HepG2 (cell line): ENCODE measurements at regions not wholly inside any gene's neighbourhood (a gene's known extent, or its start where the extent isn't known, plus 50 kb on each side); places are given as distances from the start of the nearest gene placed in this dataset.

Experiments used
- ATAC-seq: fragments of 200-7000 bp; cut with Tn5 transposase; 3 replicates; pipeline ENCODE4 v1.9.1; 2020; ENCODE audit warnings: mild to moderate bottlenecking, moderate library complexity
- BruUV-seq: library from RNA; stranded (reverse); fragments of 400-500 nt; replicated peaks from 2 replicates; lab custom pipeline; 2021; lab: Mats Ljungman, UMichigan
- CTCF ChIA-PET: fragments of 300-600 bp; formaldehyde crosslinking; extraction: SDS; loops from one replicate; lab custom pipeline; 2021; ENCODE audit warnings: low total read pairs, inconsistent platforms, low intra/inter-chr PET ratio; lab: Yijun Ruan, JAX
- POLR2A ChIA-PET: fragments of 350-600 bp; sonication (Branson Sonifier 250); formaldehyde crosslinking; loops from one replicate; lab custom pipeline; 2020; ENCODE audit warnings: antibody characterized with exemption, inconsistent platforms; lab: Yijun Ruan, JAX
- DNase-seq: peaks from one replicate; pipeline ENCODE4 v3.0.0-alpha.2; 2015; ENCODE audit warnings: low spot score
- FAIRE-seq: peaks from 3 replicates; lab custom pipeline; 2011; peaks lifted over from hg19 to GRCh38; lab: Jason Lieb, UNC
- H2AFZ ChIP-seq: one replicate; pipeline ENCODE4 v1.6.1; 2011; ENCODE audit warnings: low read length, inconsistent platforms
- H3K27ac ChIP-seq: fragments of 300-600 bp; 3 replicates; pipeline ENCODE4 v1.8.0; 2011; ENCODE audit warnings: mixed run types, mild to moderate bottlenecking, mixed read lengths, low read length, inconsistent platforms; ENCODE audit not compliant: insufficient read depth; ENCODE audit errors: extremely low read length
- H3K27me3 ChIP-seq, 2 experiments: fragments of 200-600 bp in 1 of 2; 2 replicates in 1 of 2; 3 replicates in 1 of 2; pipeline versions ENCODE4 v1.6.0 to v1.8.0; 2011; ENCODE audit warnings: low read length in 2 of 2, mild to moderate bottlenecking in 2 of 2, moderate library complexity in 2 of 2, inconsistent platforms in 1 of 2; ENCODE audit not compliant: insufficient read depth in 2 of 2, control insufficient read depth in 1 of 2
- H3K36me3 ChIP-seq, 2 experiments: fragments of 200-600 bp in 1 of 2; replicated peaks in 1 of 2; 2 replicates in 1 of 2; 3 replicates in 1 of 2; pipeline versions ENCODE4 v1.5.1 to v1.8.0; 2011; ENCODE audit warnings: low read length in 2 of 2, inconsistent platforms in 1 of 2; ENCODE audit not compliant: insufficient read depth in 2 of 2, control insufficient read depth in 1 of 2
- H3K4me1 ChIP-seq: 2 replicates; pipeline ENCODE4 v1.5.1; 2012; ENCODE audit warnings: low read length, inconsistent platforms; ENCODE audit not compliant: insufficient read depth
- H3K4me2 ChIP-seq: 2 replicates; pipeline ENCODE4 v1.6.0; 2011; ENCODE audit warnings: low read depth, low read length, inconsistent platforms
- H3K4me3 ChIP-seq, 3 experiments: fragments of 200-600 bp in 1 of 3; sonication (generic), shearing (Covaris generic) in 1 of 3; replicated peaks in 1 of 3; 2 replicates each; pipeline ENCODE4 v1.5.1; 2011 to 2016; ENCODE audit warnings: low read length in 3 of 3, inconsistent platforms in 2 of 3, low read depth in 2 of 3, mild to moderate bottlenecking in 2 of 3, control low read depth in 1 of 3, mixed read lengths in 1 of 3; ENCODE audit not compliant: insufficient read depth in 1 of 3
- H3K79me2 ChIP-seq: one replicate; pipeline ENCODE4 v1.6.1; 2011; ENCODE audit warnings: low read length, inconsistent platforms; ENCODE audit not compliant: insufficient read depth
- H3K9ac ChIP-seq: 2 replicates; pipeline ENCODE4 v1.6.0; 2011; ENCODE audit warnings: mild to moderate bottlenecking, low read depth, low read length, inconsistent platforms; ENCODE audit not compliant: insufficient read depth
- H3K9me3 ChIP-seq: 2 replicates; pipeline ENCODE4 v1.5.1; 2012; ENCODE audit warnings: mild to moderate bottlenecking, low read length
- H4K20me1 ChIP-seq: 2 replicates; pipeline ENCODE4 v1.6.0; 2011; ENCODE audit warnings: inconsistent platforms, mild to moderate bottlenecking, low read length, moderate library complexity; ENCODE audit not compliant: insufficient read depth
- CHD4 ChIP-seq: fragments of 200-600 bp; sonication (generic); IDR thresholded peaks from 2 replicates; pipeline ENCODE4 v1.7.0; 2017; ENCODE audit warnings: mild to moderate bottlenecking, low read length, borderline replicate concordance
- GPN1 ChIP-seq: sonication (generic); formaldehyde crosslinking; IDR thresholded peaks from 2 replicates; pipeline ENCODE4 v1.5.1; 2020; ENCODE audit warnings: missing genetic modification reagents, borderline replicate concordance
- HBP1 ChIP-seq: IDR thresholded peaks from 2 replicates; pipeline ENCODE4 v1.6.1; 2016; ENCODE audit warnings: low read depth, control low read depth
- IRX3 ChIP-seq: sonication (generic); formaldehyde crosslinking; IDR thresholded peaks from 2 replicates; pipeline ENCODE4 v1.8.1; 2023; ENCODE audit warnings: mild to moderate bottlenecking, low read depth, missing genetic modification reagents, borderline replicate concordance
- PPARG ChIP-seq: conservative IDR thresholded peaks from 2 replicates; pipeline ENCODE4 v1.6.1; 2016; ENCODE audit warnings: missing biosample characterization, missing genetic modification reagents
- PRDM10 ChIP-seq: sonication (generic); formaldehyde crosslinking; IDR thresholded peaks from 2 replicates; pipeline ENCODE4 v1.4.0; 2020; ENCODE audit warnings: low read depth, missing genetic modification reagents
- SRY ChIP-seq: sonication (generic); formaldehyde crosslinking; IDR thresholded peaks from 2 replicates; pipeline ENCODE4 v1.8.0; 2022; ENCODE audit warnings: mild to moderate bottlenecking, missing genetic modification reagents
- STAT6 ChIP-seq: sonication (generic); formaldehyde crosslinking; IDR thresholded peaks from 2 replicates; pipeline ENCODE4 v1.4.0; 2020; ENCODE audit warnings: missing genetic modification reagents, mild to moderate bottlenecking, borderline replicate concordance
- TCF12 ChIP-seq, 2 experiments: fragments of 450-650 bp in 1 of 2; sonication (generic) in 1 of 2; formaldehyde crosslinking in 1 of 2; IDR thresholded peaks; 2 replicates each; pipeline versions ENCODE4 v1.6.1 to v1.8.0; 2017 to 2022; ENCODE audit warnings: antibody characterized with exemption in 1 of 2, mild to moderate bottlenecking in 1 of 2, missing genetic modification reagents in 1 of 2, moderate library complexity in 1 of 2
- ZGPAT ChIP-seq: IDR thresholded peaks from 2 replicates; pipeline ENCODE4 v1.6.1; 2016; ENCODE audit warnings: mild to moderate bottlenecking
- ZNF460 ChIP-seq: sonication (generic); formaldehyde crosslinking; IDR thresholded peaks from 2 replicates; pipeline ENCODE4 v1.5.1; 2020; ENCODE audit warnings: missing genetic modification reagents, mild to moderate bottlenecking, borderline replicate concordance
- ZNF672 ChIP-seq: sonication (generic); formaldehyde crosslinking; IDR thresholded peaks from 2 replicates; pipeline ENCODE4 v1.8.1; 2022; ENCODE audit warnings: missing genetic modification reagents
- WGBS: methylation state at CpG from one replicate; pipeline ENCODE4 v1.1.6; 2017; ENCODE audit warnings: low lambda C conversion rate; 5-methylcytosine and 5-hydroxymethylcytosine counted together
- in situ Hi-C: cut with HindIII; loops from 2 replicates; pipeline ENCODE4 v1.10.0; 2017; ENCODE audit warnings: low pct_unique_long_range_greater_than_20kb; ENCODE audit not compliant: extremely low pct_ligation_motif_present
- intact Hi-C: fragments of 100-400 bp; cut with micrococcal nuclease; formaldehyde crosslinking; loops from one replicate; pipeline ENCODE4 v1.10.0; 2022; ENCODE audit not compliant: unreplicated experiment

- peaks cover 3% of the 10 kb centered on the region; the same call in 1 of the 2 replicates for H3K9me3 ChIP-seq
- no peak overlapping the region for H3K4me3 ChIP-seq
- intact Hi-C loops = no loop called here
- H3K79me2 ChIP-seq = no peaks in the 10 kb centered on the region
- no peak for FAIRE-seq
- no peaks in the 10 kb centered on the region for H3K36me3 ChIP-seq
- no peak for TF ChIP-seq PPARG (CRISPR knock-in tag)
- TF ChIP-seq IRX3 (CRISPR knock-in tag) = no peak
- TF ChIP-seq ZGPAT (CRISPR knock-in tag) = no peak
- TF ChIP-seq GPN1 = no peak
- no peak for TF ChIP-seq ZNF672 (CRISPR knock-in tag)
- TF ChIP-seq TCF12 (IDR thresholded peaks at IDR 0.05) = no peak
- TF ChIP-seq TCF12 (CRISPR knock-in tag; IDR thresholded peaks at IDR 0.05) = no peak
- TF ChIP-seq ZNF460 (CRISPR knock-in tag) = no peak
- no peak for TF ChIP-seq HBP1 (CRISPR knock-in tag)
- TF ChIP-seq STAT6 (CRISPR knock-in tag) = no peak
- no peak for TF ChIP-seq CHD4
- TF ChIP-seq PRDM10 (CRISPR knock-in tag) = no peak
- no peak for TF ChIP-seq SRY
- TF ChIP-seq, all 625 proteins: peak for 0
- Histone ChIP-seq H3K4me1 (no peaks in the 10 kb centered on the region), H4K20me1 (no peaks in the 10 kb centered on the region), H3K27ac (no peak overlapping the region), H3K4me2 (no peak overlapping the region), H2AFZ (no peak overlapping the region), H3K27me3 (no peaks in the 10 kb centered on the region), H3K9ac (no peak overlapping the region)
- 0% methylated on average over 1 of the region's 1 CpG for WGBS
- in situ Hi-C loops = no loop called here
- ATAC-seq (no peak), DNase-seq (no peak)
- ChIA-PET POLR2A (no interaction called here), CTCF (no interaction called here)
- BruUV-seq = no TSS peak
These were observed 386.3 kb upstream of the TMCO5A start for GRCh38 chr15:37548116-37548515.
